Heart left ventricle (tissue), 16 donors: ENCODE measurements at regions not wholly inside any gene's neighbourhood (a gene's known extent, or its start where the extent isn't known, plus 50 kb on each side); places are given as distances from the start of the nearest gene placed in this dataset.

Experiments used
- ATAC-seq, 4 donors: fragments of 200-7000 bp; cut with Tn5 transposase; one replicate each; pipeline ENCODE4 v1.9.1; 2020 to 2022; ENCODE audit warnings: moderate library complexity in 4 of 4, mild to moderate bottlenecking in 3 of 4, moderate number of reproducible peaks in 1 of 4
- DNase-seq, 5 donors: peaks; one replicate each; pipeline ENCODE4 v3.0.0-alpha.2; 2020
- H3K27ac ChIP-seq, 12 donors: fragments of 200-600 bp; sonication (generic) in 4 of 12; one replicate each; pipeline versions ENCODE4 v1.5.0 to v1.8.0; 2016 to 2022; ENCODE audit warnings: mild to moderate bottlenecking in 2 of 12
- H3K27me3 ChIP-seq, 9 donors: fragments of 200-600 bp; sonication (generic) in 2 of 9; one replicate each; pipeline versions ENCODE4 v1.5.1 to v1.8.0; 2016 to 2022; ENCODE audit warnings: mild to moderate bottlenecking in 3 of 9
- H3K36me3 ChIP-seq, 9 donors: fragments of 200-600 bp; sonication (generic) in 2 of 9; one replicate each; pipeline versions ENCODE4 v1.5.0 to v1.8.0; 2018 to 2022; ENCODE audit warnings: mild to moderate bottlenecking in 2 of 9
- H3K4me1 ChIP-seq, 12 donors: fragments of 200-600 bp; sonication (generic) in 4 of 12; one replicate each; pipeline versions ENCODE4 v1.5.0 to v1.8.0; 2016 to 2022; ENCODE audit warnings: mild to moderate bottlenecking in 3 of 12
- H3K4me3 ChIP-seq, 12 donors: fragments of 200-600 bp; sonication (generic) in 4 of 12; one replicate each; pipeline versions ENCODE4 v1.5.0 to v1.8.0; 2017 to 2022; ENCODE audit warnings: mild to moderate bottlenecking in 9 of 12, moderate library complexity in 4 of 12
- H3K9me3 ChIP-seq, 12 donors: fragments of 200-600 bp; sonication (generic) in 4 of 12; one replicate each; pipeline versions ENCODE4 v1.5.0 to v1.8.0; 2016 to 2022; ENCODE audit warnings: mild to moderate bottlenecking in 1 of 12
- POLR2A ChIP-seq, 2 donors: fragments of 450-650 bp; IDR thresholded peaks; one replicate each; pipeline ENCODE4 v1.6.1; 2017; ENCODE audit warnings: antibody characterized with exemption in 2 of 2, mild to moderate bottlenecking in 2 of 2, moderate library complexity in 2 of 2
- WGBS, 4 donors: extraction: QIAGEN DNeasy Blood & Tissue Kit in 2 of 4; methylation state at CpG; one replicate each; pipeline versions ENCODE4 v1.1.5 to v1.1.7; 2013 to 2018; 5-methylcytosine and 5-hydroxymethylcytosine counted together
- intact Hi-C, 10 donors: fragments of 100-400 bp; cut with DNase I; formaldehyde crosslinking; loops; one replicate each; pipeline versions ENCODE4 v1.11.1 to v1.14.2; 2022
- TF ChIP-seq, protein P1 (sequence below), 12 donors: fragments of 200-600 bp; sonication (generic) in 4 of 12; IDR thresholded peaks; one replicate each; pipeline versions ENCODE4 v1.5.0 to v1.8.0; 2018 to 2022; ENCODE audit warnings: antibody characterized with exemption in 12 of 12, mild to moderate bottlenecking in 5 of 12
- donor health status: ischemic (EF 13 %, LVEDD 7.1; RV severe dilation, severe dysfunction).
- donor health status: healthy with polysubstance abuse.
- donor health status: DM: no; HTN: yes; CAD: no.
- donor health status: DM: no; HTN: no; CAD: no.
- donor health status: ischemic (EF 25% LVEDD 6.9; RV normal size, moderate dysfunction).
- donor health status: ischemic (EF 25% LVEDD 5.7; RV mildly dilated, moderate dysfunction).
- donor health status: healthy.
- donor health status: DM: yes; HTN: yes; CAD: no.
- donor health status: ischemic (EF 35%, LVEDD 5.7; RV mildly dilated, moderate dysfunction).
- donor health status: nonischemic (EF 11% LVEDD 7.7; RV severe dilation, severe dysfunction).
- donor health status: DM: yes; HTN: yes; CAD: no.
- donor health status: PGD.
- donor health status: ischemic (EF 29% LVEDD 5.4; RV normal size, mild dysfunction).
- donor health status: nonischemic (EF 23%, LVEDD 6.1; RV moderate dilation, normal function).

DNA sequence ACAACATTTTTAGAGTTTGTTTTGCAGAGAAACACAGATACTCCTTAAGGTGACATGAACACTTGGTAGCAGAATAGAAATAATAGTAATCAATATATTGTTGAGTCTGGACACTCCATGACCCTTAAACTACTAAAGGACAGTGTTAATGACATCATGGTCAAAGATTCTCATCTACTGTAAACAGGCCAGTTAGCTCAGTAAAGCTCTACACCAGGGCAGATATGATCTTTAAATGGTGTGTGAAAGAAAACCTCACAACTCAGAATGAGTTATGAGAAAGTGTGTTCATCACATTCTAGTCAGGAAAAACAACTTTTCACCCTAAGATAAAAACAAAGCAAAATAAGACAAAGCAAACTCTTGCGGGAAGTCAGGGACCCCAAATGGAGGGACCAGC, 58.1 kb upstream of the ADAMTS5 start:
- intact Hi-C loops: no loop called here
- Histone ChIP-seq H3K9me3 (no peaks in the 10 kb centered on the region), H3K27me3 (no peaks in the 10 kb centered on the region), H3K27ac (no peak overlapping the region), H3K4me1 (peaks cover 0 to 4% (median 0%) of the 10 kb centered on the region in 12 donors), H3K36me3 (no peaks in the 10 kb centered on the region), H3K4me3 (no peak overlapping the region)
- ATAC-seq: no peak
- DNase-seq: no peak
- TF ChIP-seq, protein P1, sequence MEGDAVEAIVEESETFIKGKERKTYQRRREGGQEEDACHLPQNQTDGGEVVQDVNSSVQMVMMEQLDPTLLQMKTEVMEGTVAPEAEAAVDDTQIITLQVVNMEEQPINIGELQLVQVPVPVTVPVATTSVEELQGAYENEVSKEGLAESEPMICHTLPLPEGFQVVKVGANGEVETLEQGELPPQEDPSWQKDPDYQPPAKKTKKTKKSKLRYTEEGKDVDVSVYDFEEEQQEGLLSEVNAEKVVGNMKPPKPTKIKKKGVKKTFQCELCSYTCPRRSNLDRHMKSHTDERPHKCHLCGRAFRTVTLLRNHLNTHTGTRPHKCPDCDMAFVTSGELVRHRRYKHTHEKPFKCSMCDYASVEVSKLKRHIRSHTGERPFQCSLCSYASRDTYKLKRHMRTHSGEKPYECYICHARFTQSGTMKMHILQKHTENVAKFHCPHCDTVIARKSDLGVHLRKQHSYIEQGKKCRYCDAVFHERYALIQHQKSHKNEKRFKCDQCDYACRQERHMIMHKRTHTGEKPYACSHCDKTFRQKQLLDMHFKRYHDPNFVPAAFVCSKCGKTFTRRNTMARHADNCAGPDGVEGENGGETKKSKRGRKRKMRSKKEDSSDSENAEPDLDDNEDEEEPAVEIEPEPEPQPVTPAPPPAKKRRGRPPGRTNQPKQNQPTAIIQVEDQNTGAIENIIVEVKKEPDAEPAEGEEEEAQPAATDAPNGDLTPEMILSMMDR (IDR thresholded peaks at IDR 0.05): no peak
- no peak for TF ChIP-seq POLR2A (IDR thresholded peaks at IDR 0.05)
- WGBS, 4 donors: 90 to 100% (median 93%) methylated on average over 1 of the region's 1 CpG

DNA sequence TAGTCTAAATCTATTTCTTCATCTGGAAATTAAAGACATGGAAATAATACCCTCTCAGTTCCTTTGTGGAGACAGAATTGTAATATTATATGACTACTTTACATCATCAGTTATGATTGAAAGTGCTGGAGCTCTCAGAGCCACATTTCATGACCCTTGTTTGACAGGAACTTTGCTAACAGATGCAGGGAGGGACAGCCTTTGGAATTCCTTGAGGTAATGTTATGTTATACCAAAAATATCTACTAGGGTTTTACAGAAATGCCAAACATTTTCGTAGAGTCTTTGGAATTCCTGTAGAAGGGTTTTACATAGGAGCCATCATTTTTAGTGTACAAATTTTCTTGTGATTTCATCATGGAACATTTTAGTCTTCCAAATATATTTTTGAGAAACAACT, 57.4 kb upstream of the ADAMTS5 start:
- Histone ChIP-seq H3K9me3 (no peaks in the 10 kb centered on the region), H3K27me3 (no peaks in the 10 kb centered on the region), H3K4me1 (peaks cover 0 to 4% (median 0%) of the 10 kb centered on the region in 12 donors), H3K4me3 (no peak overlapping the region), H3K36me3 (no peaks in the 10 kb centered on the region), H3K27ac (no peak overlapping the region)
- intact Hi-C loops: no loop called here
- no peak for ATAC-seq
- 47 to 58% (median 51%) methylated on average over 1 of the region's 1 CpG for WGBS, 4 donors
- no peak for TF ChIP-seq POLR2A (IDR thresholded peaks at IDR 0.05)
- TF ChIP-seq, protein P1 (IDR thresholded peaks at IDR 0.05): no peak
- DNase-seq: no peak

DNA sequence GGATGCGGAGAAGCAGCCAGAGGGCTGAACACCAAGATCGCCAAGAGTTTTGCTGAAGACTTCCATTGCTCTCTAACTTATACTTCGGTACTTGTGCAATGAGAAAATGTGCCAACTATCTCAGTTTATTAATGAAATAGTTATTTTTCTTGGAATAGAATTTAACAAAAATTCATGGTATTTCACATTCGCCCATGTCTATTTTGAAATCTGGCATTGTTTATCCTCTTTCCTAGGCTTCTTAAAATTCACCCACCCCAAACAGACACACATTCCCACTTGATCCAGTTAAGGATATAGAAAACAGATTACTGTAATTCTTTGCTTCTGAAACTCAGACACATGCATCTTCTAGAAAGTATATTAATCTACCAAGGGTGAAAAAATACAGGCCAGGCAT, 56.3 kb upstream of the ADAMTS5 start:
- Histone ChIP-seq H3K9me3 (no peaks in the 10 kb centered on the region), H3K36me3 (no peaks in the 10 kb centered on the region), H3K27ac (no peak overlapping the region), H3K27me3 (no peaks in the 10 kb centered on the region), H3K4me1 (peaks cover 0 to 4% (median 0%) of the 10 kb centered on the region in 12 donors), H3K4me3 (no peak overlapping the region)
- ATAC-seq (no peak), DNase-seq (no peak)
- 90 to 95% (median 92%) methylated on average over 4 of the region's 4 CpGs for WGBS, 4 donors
- no peak for TF ChIP-seq POLR2A (IDR thresholded peaks at IDR 0.05)
- TF ChIP-seq, protein P1 (IDR thresholded peaks at IDR 0.05): no peak
- intact Hi-C loops: no loop called here

DNA sequence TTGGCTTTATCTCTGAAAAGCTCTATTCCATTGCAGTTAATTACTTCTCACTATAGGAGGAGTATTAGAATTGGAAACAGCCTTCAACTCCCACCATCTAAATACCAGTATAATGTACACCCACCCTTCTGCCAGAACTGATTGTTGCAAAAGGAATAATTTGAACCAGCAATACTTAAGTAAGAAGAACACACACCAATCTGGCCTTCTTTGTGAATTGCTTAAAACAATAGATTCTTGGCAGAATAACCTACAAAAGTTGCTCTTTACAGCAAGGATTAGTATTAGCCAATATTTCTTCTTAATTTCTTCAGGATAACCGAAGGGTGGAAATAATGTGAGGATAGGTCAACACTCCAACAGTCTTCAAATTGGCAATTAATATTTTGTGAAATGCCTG, 54.9 kb upstream of the ADAMTS5 start:
- TF ChIP-seq, protein P1 (IDR thresholded peaks at IDR 0.05): no peak
- no peak for TF ChIP-seq POLR2A (IDR thresholded peaks at IDR 0.05)
- 77 to 97% (median 93%) methylated on average over 1 of the region's 1 CpG for WGBS, 4 donors
- no peak for ATAC-seq
- Histone ChIP-seq H3K4me1 (peaks cover 0 to 4% (median 0%) of the 10 kb centered on the region in 12 donors), H3K4me3 (no peak overlapping the region), H3K27ac (no peak overlapping the region), H3K9me3 (no peaks in the 10 kb centered on the region), H3K36me3 (no peaks in the 10 kb centered on the region), H3K27me3 (no peaks in the 10 kb centered on the region)
- intact Hi-C loops: no loop called here
- no peak for DNase-seq
